PC-9 (cell line): ENCODE measurements at regions not wholly inside any gene's neighbourhood (a gene's known extent, or its start where the extent isn't known, plus 50 kb on each side); places are given as distances from the start of the nearest gene placed in this dataset.

Source experiments
- BruUV-seq: library from RNA; stranded (reverse); fragments of 400-500 nt; replicated peaks from 2 replicates; lab custom pipeline; 2021; lab: Mats Ljungman, UMichigan
- CTCF ChIA-PET: fragments of 300-600 bp; sonication (Branson Sonifier 250); formaldehyde crosslinking; loops from one replicate; lab custom pipeline; 2022; ENCODE audit warnings: antibody characterized with exemption; lab: Charles Lee
- POLR2A ChIA-PET: fragments of 300-600 bp; sonication (Branson Sonifier 250); formaldehyde crosslinking; loops from one replicate; lab custom pipeline; 2022; ENCODE audit warnings: antibody characterized with exemption; ENCODE audit not compliant: unreplicated experiment; lab: Charles Lee
- DNase-seq, 2 experiments: peaks; one replicate each; pipeline versions ENCODE4 v3.0.0 to v3.0.0-alpha.2; 2015 to 2022; ENCODE audit warnings: mixed read lengths in 1 of 2
- H2AFZ ChIP-seq: fragments of 200-600 bp; sonication (generic); 2 replicates; pipeline ENCODE4 v1.8.1; 2017; ENCODE audit warnings: antibody characterized with exemption
- H3F3A ChIP-seq: fragments of 200-600 bp; sonication (generic); 2 replicates; pipeline ENCODE4 v1.8.1; 2017; ENCODE audit warnings: antibody characterized with exemption, mild to moderate bottlenecking, low read depth; ENCODE audit not compliant: insufficient read depth
- H3K27ac ChIP-seq: fragments of 200-600 bp; sonication (generic); 2 replicates; pipeline ENCODE4 v1.6.1; 2016; ENCODE audit warnings: mixed run types
- H3K27me3 ChIP-seq: fragments of 200-600 bp; sonication (generic); 2 replicates; pipeline ENCODE4 v1.6.1; 2016; ENCODE audit warnings: low read depth, mixed run types; ENCODE audit not compliant: insufficient read depth
- H3K36me3 ChIP-seq: fragments of 200-600 bp; sonication (generic); 2 replicates; pipeline ENCODE4 v1.6.1; 2016; ENCODE audit warnings: low read depth, mixed run types
- H3K4me1 ChIP-seq: fragments of 200-600 bp; sonication (generic); replicated peaks from 2 replicates; pipeline ENCODE4 v1.6.1; 2016; ENCODE audit warnings: mixed run types; ENCODE audit not compliant: insufficient read depth
- H3K4me2 ChIP-seq: fragments of 200-600 bp; sonication (generic); 2 replicates; pipeline ENCODE4 v1.6.1; 2017; ENCODE audit warnings: mixed run types
- H3K4me3 ChIP-seq: fragments of 200-600 bp; sonication (generic); 2 replicates; pipeline ENCODE4 v1.6.1; 2016; ENCODE audit warnings: mixed run types
- H3K79me2 ChIP-seq: fragments of 200-600 bp; sonication (generic); 2 replicates; pipeline ENCODE4 v1.6.1; 2017; ENCODE audit warnings: low read depth, mixed run types
- H3K9me2 ChIP-seq: fragments of 200-600 bp; sonication (generic); 2 replicates; pipeline ENCODE4 v1.8.1; 2017; ENCODE audit warnings: mild to moderate bottlenecking; ENCODE audit not compliant: insufficient read depth
- H3K9me3 ChIP-seq: fragments of 200-600 bp; sonication (generic); 2 replicates; pipeline ENCODE4 v1.8.1; 2016; ENCODE audit warnings: low read depth; ENCODE audit not compliant: insufficient read depth
- H4K20me1 ChIP-seq: fragments of 200-600 bp; sonication (generic); 2 replicates; pipeline ENCODE4 v1.8.1; 2017; ENCODE audit not compliant: insufficient read depth
- CTCF ChIP-seq: fragments of 200-600 bp; sonication (generic); conservative IDR thresholded peaks from 2 replicates; pipeline ENCODE4 v1.6.1; 2017; ENCODE audit warnings: mixed run types, antibody characterized with exemption, mild to moderate bottlenecking, moderate library complexity
- EZH2 ChIP-seq: fragments of 200-600 bp; sonication (generic); IDR thresholded peaks from 2 replicates; pipeline ENCODE4 v1.8.0; 2017; ENCODE audit warnings: antibody characterized with exemption, low read depth
- intact Hi-C: fragments of 100-400 bp; cut with micrococcal nuclease; formaldehyde crosslinking; loops from one replicate; pipeline ENCODE4 v1.10.0; 2022; ENCODE audit not compliant: unreplicated experiment

GRCh38 chr5:28355831-28356230 is 1317.4 kb upstream of the CDH9 start:
- Histone ChIP-seq H3K4me2 (no peak overlapping the region), H3K9me2 (0 out of 2 replicates have a peak, but pooled peaks cover 5% of the 10 kb centered on the region), H4K20me1 (no peaks in the 10 kb centered on the region), H3K4me1 (no peaks in the 10 kb centered on the region), H3K27me3 (no peaks in the 10 kb centered on the region), H2AFZ (no peak overlapping the region), H3K79me2 (no peaks in the 10 kb centered on the region), H3K4me3 (no peak overlapping the region), H3K27ac (no peak overlapping the region), H3K9me3 (peaks cover 6% of the 10 kb centered on the region), H3F3A (no peaks in the 10 kb centered on the region), H3K36me3 (no peaks in the 10 kb centered on the region)
- BruUV-seq = no TSS peak
- intact Hi-C loops = no loop called here
- TF ChIP-seq EZH2 (no peak), CTCF (no peak)
- no peak for DNase-seq
- CTCF ChIA-PET = no interaction called here
- POLR2A ChIA-PET = no interaction called here

- Histone ChIP-seq H3K4me1 (no peaks in the 10 kb centered on the region), H3K4me2 (no peak overlapping the region), H3F3A (no peaks in the 10 kb centered on the region), H3K4me3 (no peak overlapping the region), H4K20me1 (no peaks in the 10 kb centered on the region), H3K9me2 (no peaks in the 10 kb centered on the region), H3K36me3 (no peaks in the 10 kb centered on the region), H3K79me2 (no peaks in the 10 kb centered on the region), H3K9me3 (peaks cover 6% of the 10 kb centered on the region), H3K27ac (no peak overlapping the region), H2AFZ (no peak overlapping the region), H3K27me3 (no peaks in the 10 kb centered on the region)
- CTCF ChIA-PET = no interaction called here
- no TSS peak for BruUV-seq
- TF ChIP-seq CTCF (no peak), EZH2 (no peak)
- no peak for DNase-seq
- intact Hi-C loops = no loop called here
- POLR2A ChIA-PET = no interaction called here
These were observed 1308.3 kb upstream of the CDH9 start for GRCh38 chr5:28346696-28347095.

- intact Hi-C loops = loop anchor here (1.0 kb wide), 1 partner anchor 421 kb away; no protein-coding TSS in a partner anchor
- POLR2A ChIA-PET = interaction anchor here (0.7 kb wide), 1 partner anchor 117 kb away, joined by 10 read pairs; no protein-coding TSS in a partner anchor
These were observed 1306.5 kb upstream of the CDH9 start for GRCh38 chr5:28344836-28345433.

More at GRCh38 chr5:28344836-28345433, 1306.5 kb upstream of the CDH9 start:
- no peak overlapping the region for H3K4me3 ChIP-seq
- BruUV-seq = no TSS peak
- no peak overlapping the region for H3K4me2 ChIP-seq
- DNase-seq = no peak
- no peaks in the 10 kb centered on the region for H3K4me1 ChIP-seq
- H3K9me2 ChIP-seq = no peaks in the 10 kb centered on the region
- no peak overlapping the region for H3K27ac ChIP-seq
- H3K27me3 ChIP-seq = no peaks in the 10 kb centered on the region
- no peaks in the 10 kb centered on the region for H3K79me2 ChIP-seq
- TF ChIP-seq CTCF (peak; percentile 84), EZH2 (no peak)
- no peaks in the 10 kb centered on the region for H3F3A ChIP-seq
- CTCF ChIA-PET = no interaction called here
- no peaks in the 10 kb centered on the region for H4K20me1 ChIP-seq
- no peak overlapping the region for H2AFZ ChIP-seq
- H3K36me3 ChIP-seq = no peaks in the 10 kb centered on the region
- H3K9me3 ChIP-seq = no peaks in the 10 kb centered on the region
